ENCODE measurements at regions not wholly inside any gene's neighbourhood (a gene's known extent, or its start where the extent isn't known, plus 50 kb on each side); places are given as distances from the start of the nearest gene placed in this dataset.

GRCh38 chr1:90781534-90781933 is 64.4 kb upstream of the BARHL2 start:
- TF ChIP-seq CTCF (IDR thresholded peaks at IDR 0.05; ENCODE audit: low read length, missing control alignments) = no peak
- H3K4me3 ChIP-seq (replicated peaks; ENCODE audit: low read depth, low read length) = no peak overlapping the region

GRCh38 chr1:90780981-90781380 is 63.9 kb upstream of the BARHL2 start:
- no peak for TF ChIP-seq CTCF (IDR thresholded peaks at IDR 0.05; ENCODE audit: low read length, missing control alignments)
- H3K4me3 ChIP-seq (replicated peaks; ENCODE audit: low read depth, low read length) = no peak overlapping the region
- no peak for DNase-seq (ENCODE audit: low read depth)

More at GRCh38 chr1:90781534-90781933, 64.4 kb upstream of the BARHL2 start:
- DNase-seq (ENCODE audit: low read depth) = no peak

GRCh38 chr1:90779573-90779972 is 62.5 kb upstream of the BARHL2 start:
- TF ChIP-seq CTCF (IDR thresholded peaks at IDR 0.05; ENCODE audit: low read length, missing control alignments) = no peak
- H3K4me3 ChIP-seq (replicated peaks; ENCODE audit: low read depth, low read length) = no peak overlapping the region
- no peak for DNase-seq (ENCODE audit: low read depth)

GRCh38 chr1:90778486-90778885 is 61.4 kb upstream of the BARHL2 start:
- H3K4me3 ChIP-seq (replicated peaks; ENCODE audit: low read depth, low read length) = no peak overlapping the region
- TF ChIP-seq CTCF (IDR thresholded peaks at IDR 0.05; ENCODE audit: low read length, missing control alignments) = no peak
- no peak for DNase-seq (ENCODE audit: low read depth)

GRCh38 chr1:90773812-90774211 is 56.7 kb upstream of the BARHL2 start:
- no peak for DNase-seq (ENCODE audit: low read depth)
- TF ChIP-seq CTCF (IDR thresholded peaks at IDR 0.05; ENCODE audit: low read length, missing control alignments) = no peak
- no peak overlapping the region for H3K4me3 ChIP-seq (replicated peaks; ENCODE audit: low read depth, low read length)

- no peak for TF ChIP-seq CTCF (IDR thresholded peaks at IDR 0.05; ENCODE audit: low read length, missing control alignments)
- no peak for DNase-seq (ENCODE audit: low read depth)
- no peak overlapping the region for H3K4me3 ChIP-seq (replicated peaks; ENCODE audit: low read depth, low read length)
These were observed 51.7 kb upstream of the BARHL2 start for GRCh38 chr1:90768826-90769225.

- H3K4me3 ChIP-seq (replicated peaks; ENCODE audit: low read depth, low read length) = no peak overlapping the region
- TF ChIP-seq CTCF (IDR thresholded peaks at IDR 0.05; ENCODE audit: low read length, missing control alignments) = no peak
- DNase-seq (ENCODE audit: low read depth) = no peak
These were observed 51.0 kb upstream of the BARHL2 start for GRCh38 chr1:90768098-90768497.

Data from fibroblast of pulmonary artery (primary cell).